ENCODE measurements at regions not wholly inside any gene's neighbourhood (a gene's known extent, or its start where the extent isn't known, plus 50 kb on each side); places are given as distances from the start of the nearest gene placed in this dataset.

DNA sequence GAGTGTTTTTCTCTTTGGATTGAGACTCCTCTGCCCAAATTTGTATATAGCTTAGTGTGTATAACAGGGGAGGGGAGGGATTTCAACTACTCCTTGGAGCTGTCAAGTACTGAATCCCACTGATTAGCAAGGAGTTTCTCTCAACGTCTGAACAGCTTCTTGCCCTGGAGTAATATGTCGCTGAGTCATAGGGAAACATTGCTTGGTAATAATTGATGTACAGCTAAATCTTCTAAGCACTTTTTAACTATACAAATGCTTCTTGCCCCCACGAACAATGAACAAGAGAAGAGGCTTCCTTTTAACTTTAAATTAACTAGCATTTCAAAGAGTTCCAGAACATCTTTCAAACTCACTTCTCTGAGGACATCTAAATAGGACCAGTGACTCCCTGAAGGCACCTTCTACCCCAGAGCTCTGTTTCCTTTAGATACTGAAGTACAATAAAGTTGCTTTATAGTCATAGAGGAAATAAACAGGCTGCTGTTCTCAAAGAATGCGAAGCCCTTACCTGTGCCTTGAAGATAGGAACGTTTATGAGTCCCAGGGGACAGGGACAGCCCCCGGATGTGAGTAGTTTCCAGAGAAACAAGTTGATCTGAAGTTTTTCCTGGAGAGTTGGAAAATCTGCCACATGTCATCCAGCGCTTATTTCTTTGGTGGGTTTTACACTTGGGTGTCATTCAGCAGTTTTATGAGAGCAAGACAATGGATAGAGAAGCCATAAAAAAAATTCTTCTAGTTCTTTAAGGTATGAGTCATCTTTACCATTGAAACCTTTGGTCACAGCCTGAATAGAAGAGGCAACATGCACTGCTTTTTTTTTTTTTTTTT lies 462.5 kb upstream of the BTBD3 start:
- no peaks in the 10 kb centered on the region for H3K36me3 ChIP-seq (ENCODE audit: control insufficient read depth, insufficient read depth, low read length)
- H3K4me1 ChIP-seq (ENCODE audit: control insufficient read depth, insufficient read depth, low read length, poor library complexity, severe bottlenecking), result peaks cover 52% of the 10 kb centered on the region
- WGBS, 2 experiments (ENCODE audit: insufficient coverage in 2 of 2), result 33 to 35% methylated on average over 3 to 5 of the region's 7 CpGs
- peak overlapping the region; percentile 91 for H3K27ac ChIP-seq (ENCODE audit: low read depth, low read length, severe bottlenecking)
- H3K9me3 ChIP-seq (ENCODE audit: control insufficient read depth, low read length), result no peaks in the 10 kb centered on the region
- no peak overlapping the region for H3K4me3 ChIP-seq (ENCODE audit: extremely low read depth, insufficient read depth, low read length, poor library complexity, severe bottlenecking)

DNA sequence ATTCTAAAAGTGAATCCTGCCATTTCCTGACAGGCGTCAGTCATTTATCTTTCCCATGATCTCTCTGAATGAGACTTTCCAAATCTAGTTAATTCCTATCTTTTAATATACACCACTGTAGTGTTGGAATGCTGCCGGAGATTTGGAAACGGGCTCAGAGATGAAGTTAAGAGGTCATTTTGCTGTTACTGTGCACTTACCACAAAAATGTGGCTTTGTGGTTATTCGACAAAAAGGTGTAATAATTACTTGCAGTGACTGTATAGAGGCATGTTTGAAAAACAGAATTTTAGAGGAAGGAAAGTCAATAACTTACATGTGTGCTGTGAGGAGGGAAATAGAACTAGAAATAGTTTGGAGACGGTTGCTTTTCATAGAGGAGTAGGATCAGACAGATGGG lies 460.2 kb upstream of the BTBD3 start:
- H3K27ac ChIP-seq (ENCODE audit: low read depth, low read length, severe bottlenecking), result no peak overlapping the region
- 95 to 100% methylated on average over 3 to 4 of the region's 5 CpGs for WGBS, 2 experiments (ENCODE audit: insufficient coverage in 2 of 2)
- no peaks in the 10 kb centered on the region for H3K9me3 ChIP-seq (ENCODE audit: control insufficient read depth, low read length)
- no peaks in the 10 kb centered on the region for H3K36me3 ChIP-seq (ENCODE audit: control insufficient read depth, insufficient read depth, low read length)
- H3K4me1 ChIP-seq (ENCODE audit: control insufficient read depth, insufficient read depth, low read length, poor library complexity, severe bottlenecking), result peaks cover 43% of the 10 kb centered on the region
- no peak overlapping the region for H3K4me3 ChIP-seq (ENCODE audit: extremely low read depth, insufficient read depth, low read length, poor library complexity, severe bottlenecking)

DNA sequence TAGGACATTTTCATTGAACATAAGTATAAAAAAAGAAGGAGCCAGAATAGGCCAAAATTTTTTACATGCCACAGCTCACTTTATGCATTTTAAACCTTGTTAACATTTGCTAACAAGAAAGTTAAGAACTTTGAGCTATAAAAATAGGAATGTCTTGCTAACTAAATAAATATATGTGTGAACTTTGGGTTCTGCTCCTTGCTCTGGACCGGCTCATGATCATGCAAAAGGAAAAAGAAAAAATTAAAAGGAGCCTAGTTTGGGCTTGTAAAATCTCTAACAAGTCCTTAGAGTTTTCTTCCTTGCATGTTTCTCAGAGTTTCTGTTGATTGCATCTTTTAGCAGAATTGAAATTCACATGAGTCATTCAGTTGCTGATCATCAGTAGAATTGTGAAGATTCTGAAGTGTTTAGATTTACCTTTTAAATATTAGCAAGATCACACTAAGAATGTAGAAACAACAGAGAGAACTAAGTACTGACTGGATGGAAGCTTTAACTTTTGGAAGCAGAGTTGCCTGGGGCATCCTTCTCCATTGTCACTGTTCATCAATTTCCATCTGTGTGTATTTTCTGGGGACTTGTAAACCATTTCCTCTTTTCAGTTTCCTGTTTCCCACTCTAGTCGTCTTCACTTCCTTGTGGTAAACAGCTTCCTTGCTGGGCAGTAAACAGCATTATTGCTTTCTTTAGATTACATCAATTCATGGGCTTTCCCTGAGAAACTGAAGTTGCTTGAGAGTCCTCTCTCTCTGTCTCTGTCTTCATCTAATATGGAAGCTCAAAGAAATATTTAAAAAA lies 458.4 kb upstream of the BTBD3 start:
- H3K9me3 ChIP-seq (ENCODE audit: control insufficient read depth, low read length), result no peaks in the 10 kb centered on the region
- peak overlapping the region; percentile 24 for H3K27ac ChIP-seq (ENCODE audit: low read depth, low read length, severe bottlenecking)
- WGBS, 2 experiments (ENCODE audit: insufficient coverage in 2 of 2), result 33 to 50% methylated on average over 1 of the region's 2 CpGs

DNA sequence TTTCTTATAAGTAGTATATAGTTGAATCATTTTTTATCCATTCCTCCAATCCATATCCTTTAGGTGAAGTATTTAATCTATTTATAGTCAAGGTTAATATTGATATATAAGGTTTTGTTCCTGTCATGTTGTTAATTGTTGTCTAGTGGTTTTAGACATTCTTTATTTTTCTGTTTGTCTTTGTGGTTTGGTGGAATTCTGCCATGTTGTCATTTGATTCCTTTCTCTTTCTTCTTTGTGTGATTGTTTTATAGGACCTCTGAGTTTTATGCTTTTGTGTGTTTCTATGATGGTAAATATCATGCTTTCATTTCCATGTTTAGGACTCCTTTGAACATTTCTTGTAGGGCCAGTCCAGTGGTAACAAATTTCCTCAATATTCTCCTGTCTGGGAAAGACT lies 450.3 kb upstream of the BTBD3 start:
- Histone ChIP-seq H3K4me3 (ENCODE audit: extremely low read depth, insufficient read depth, low read length, poor library complexity, severe bottlenecking) (no peak overlapping the region), H3K27ac (ENCODE audit: low read depth, low read length, severe bottlenecking) (no peak overlapping the region), H3K36me3 (ENCODE audit: control insufficient read depth, insufficient read depth, low read length) (no peaks in the 10 kb centered on the region), H3K4me1 (ENCODE audit: control insufficient read depth, insufficient read depth, low read length, poor library complexity, severe bottlenecking) (no peaks in the 10 kb centered on the region), H3K9me3 (ENCODE audit: control insufficient read depth, low read length) (no peaks in the 10 kb centered on the region)

More for the DNA sequence above, 458.4 kb upstream of the BTBD3 start:
- H3K36me3 ChIP-seq (ENCODE audit: control insufficient read depth, insufficient read depth, low read length), result no peaks in the 10 kb centered on the region
- H3K4me3 ChIP-seq (ENCODE audit: extremely low read depth, insufficient read depth, low read length, poor library complexity, severe bottlenecking), result no peak overlapping the region
- peaks cover 28% of the 10 kb centered on the region for H3K4me1 ChIP-seq (ENCODE audit: control insufficient read depth, insufficient read depth, low read length, poor library complexity, severe bottlenecking)

DNA sequence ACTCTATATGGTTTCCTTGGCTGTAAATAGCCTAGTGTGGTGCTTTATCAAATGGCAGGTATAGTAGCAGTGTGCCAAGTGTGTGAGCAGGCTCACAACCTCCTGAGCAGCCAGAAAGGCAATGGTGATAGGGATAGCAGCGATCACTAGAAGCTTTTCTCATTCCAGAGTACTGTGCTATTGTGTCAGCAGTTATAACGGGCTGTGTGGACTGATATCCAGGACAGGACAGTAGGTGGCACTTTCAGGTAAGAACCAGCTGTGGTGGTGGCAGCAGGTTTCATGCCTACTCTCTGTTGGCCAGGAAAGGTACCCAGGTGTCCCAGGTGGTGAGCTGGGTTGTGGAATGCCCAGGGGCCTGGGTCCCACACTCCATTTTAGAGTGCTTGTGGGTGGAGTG lies 448.8 kb upstream of the BTBD3 start:
- no peak overlapping the region for H3K27ac ChIP-seq (ENCODE audit: low read depth, low read length, severe bottlenecking)
- H3K9me3 ChIP-seq (ENCODE audit: control insufficient read depth, low read length), result no peaks in the 10 kb centered on the region
- 88 to 100% methylated on average over 2 of the region's 2 CpGs for WGBS, 2 experiments (ENCODE audit: insufficient coverage in 2 of 2)
- no peaks in the 10 kb centered on the region for H3K4me1 ChIP-seq (ENCODE audit: control insufficient read depth, insufficient read depth, low read length, poor library complexity, severe bottlenecking)
- no peak overlapping the region for H3K4me3 ChIP-seq (ENCODE audit: extremely low read depth, insufficient read depth, low read length, poor library complexity, severe bottlenecking)
- H3K36me3 ChIP-seq (ENCODE audit: control insufficient read depth, insufficient read depth, low read length), result no peaks in the 10 kb centered on the region

DNA sequence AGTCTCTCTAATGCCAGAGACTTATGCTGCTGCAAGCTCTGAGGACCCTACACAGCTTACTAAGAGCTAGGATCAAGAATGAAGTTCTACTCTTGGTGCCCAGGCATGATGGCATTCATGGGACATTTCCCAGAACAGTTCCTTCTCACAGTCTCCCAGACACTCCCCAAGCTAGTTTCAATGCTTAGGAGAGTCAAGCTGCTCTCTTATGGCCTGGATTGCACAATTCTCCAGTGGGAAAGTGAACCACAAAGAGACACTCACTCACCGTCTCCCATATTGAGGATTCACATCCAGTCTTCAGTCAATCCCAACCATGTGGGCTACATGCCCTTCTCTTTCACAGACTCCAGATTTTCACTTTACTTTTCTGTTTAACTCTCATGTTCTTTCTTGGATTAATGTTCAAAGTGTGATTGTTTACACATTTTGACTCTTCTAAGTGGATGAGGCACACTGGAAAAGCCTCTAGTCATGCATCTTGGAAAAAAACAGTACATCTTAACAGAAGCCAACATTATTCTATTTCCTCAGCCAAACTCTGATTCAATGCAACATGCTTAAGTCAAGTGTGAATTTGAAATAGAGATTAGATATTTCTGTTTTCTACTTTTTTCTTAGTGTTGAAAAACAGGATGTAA lies 447.8 kb upstream of the BTBD3 start:
- Histone ChIP-seq H3K4me1 (ENCODE audit: control insufficient read depth, insufficient read depth, low read length, poor library complexity, severe bottlenecking) (no peaks in the 10 kb centered on the region), H3K36me3 (ENCODE audit: control insufficient read depth, insufficient read depth, low read length) (no peaks in the 10 kb centered on the region), H3K9me3 (ENCODE audit: control insufficient read depth, low read length) (no peaks in the 10 kb centered on the region), H3K4me3 (ENCODE audit: extremely low read depth, insufficient read depth, low read length, poor library complexity, severe bottlenecking) (no peak overlapping the region), H3K27ac (ENCODE audit: low read depth, low read length, severe bottlenecking) (no peak overlapping the region)
- WGBS, 2 experiments (ENCODE audit: insufficient coverage in 2 of 2), result 90% methylated on average over 1 of the region's 1 CpG; no CpG with 5 or more reads in 1 of the 2 experiments

DNA sequence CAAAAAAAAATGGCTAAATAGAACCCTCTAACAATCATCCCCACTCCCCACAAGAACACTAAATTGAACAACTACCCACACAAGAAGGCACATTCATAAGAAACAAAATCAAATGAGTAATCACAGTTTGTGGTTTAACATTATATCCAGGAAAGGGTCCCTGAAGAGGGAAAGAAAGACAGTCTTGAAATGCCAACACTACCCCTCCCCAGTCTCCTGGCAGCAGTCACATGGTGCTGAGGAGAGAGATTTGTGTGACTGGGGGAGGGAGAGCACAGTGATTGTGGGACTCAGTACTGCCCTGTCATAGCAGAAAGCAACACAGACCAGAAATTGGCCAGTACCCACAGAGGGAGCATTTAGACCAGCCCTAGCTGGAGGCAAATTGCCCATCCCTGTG lies 443.7 kb upstream of the BTBD3 start:
- no peaks in the 10 kb centered on the region for H3K4me1 ChIP-seq (ENCODE audit: control insufficient read depth, insufficient read depth, low read length, poor library complexity, severe bottlenecking)
- H3K4me3 ChIP-seq (ENCODE audit: extremely low read depth, insufficient read depth, low read length, poor library complexity, severe bottlenecking), result no peak overlapping the region
- no peaks in the 10 kb centered on the region for H3K36me3 ChIP-seq (ENCODE audit: control insufficient read depth, insufficient read depth, low read length)
- no peaks in the 10 kb centered on the region for H3K9me3 ChIP-seq (ENCODE audit: control insufficient read depth, low read length)
- H3K27ac ChIP-seq (ENCODE audit: low read depth, low read length, severe bottlenecking), result no peak overlapping the region

DNA sequence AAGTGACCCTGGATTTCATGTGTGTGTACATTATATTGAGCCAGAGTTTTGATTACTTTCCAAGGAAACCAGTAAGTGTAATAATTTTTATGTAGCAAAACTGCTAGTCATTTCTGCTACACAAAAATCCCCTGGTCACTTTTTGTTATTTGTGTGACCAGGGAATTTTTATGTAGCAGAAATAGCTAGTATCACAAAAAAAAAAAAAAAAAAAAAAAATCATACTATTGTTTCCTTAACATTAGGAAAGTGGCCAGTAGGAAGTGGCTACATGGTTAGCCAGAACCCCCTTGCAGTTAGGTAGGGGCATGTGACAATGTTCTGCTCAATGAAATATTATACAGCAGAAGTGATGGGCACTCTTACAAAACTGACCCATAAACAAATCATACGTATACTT lies 434.0 kb upstream of the BTBD3 start:
- no peak overlapping the region for H3K4me3 ChIP-seq (ENCODE audit: extremely low read depth, insufficient read depth, low read length, poor library complexity, severe bottlenecking)
- no peaks in the 10 kb centered on the region for H3K4me1 ChIP-seq (ENCODE audit: control insufficient read depth, insufficient read depth, low read length, poor library complexity, severe bottlenecking)
- H3K36me3 ChIP-seq (ENCODE audit: control insufficient read depth, insufficient read depth, low read length), result no peaks in the 10 kb centered on the region
- no peaks in the 10 kb centered on the region for H3K9me3 ChIP-seq (ENCODE audit: control insufficient read depth, low read length)
- no peak overlapping the region for H3K27ac ChIP-seq (ENCODE audit: low read depth, low read length, severe bottlenecking)
- WGBS, 2 experiments (ENCODE audit: insufficient coverage in 2 of 2), result 83 to 100% methylated on average over 1 of the region's 1 CpG

DNA sequence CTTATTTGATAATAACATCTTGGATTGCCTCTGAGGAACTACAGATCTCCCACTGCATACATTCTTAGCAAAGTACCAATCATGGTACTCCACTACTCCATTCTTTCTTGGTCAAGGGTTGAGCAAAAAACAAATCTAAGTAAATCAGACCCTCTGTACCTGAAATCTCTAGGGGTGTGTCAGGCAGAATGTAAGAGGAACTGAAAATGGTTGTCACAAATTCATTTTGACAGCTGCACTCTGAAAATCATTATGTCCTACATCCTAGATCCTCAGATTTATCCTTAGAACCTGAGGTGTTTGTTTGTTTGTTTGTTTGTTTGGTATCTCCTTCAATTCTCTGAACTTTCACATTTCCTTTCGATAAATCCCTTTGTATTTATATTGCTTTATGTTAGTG lies 433.2 kb upstream of the BTBD3 start:
- Histone ChIP-seq H3K4me1 (ENCODE audit: control insufficient read depth, insufficient read depth, low read length, poor library complexity, severe bottlenecking) (no peaks in the 10 kb centered on the region), H3K4me3 (ENCODE audit: extremely low read depth, insufficient read depth, low read length, poor library complexity, severe bottlenecking) (no peak overlapping the region), H3K36me3 (ENCODE audit: control insufficient read depth, insufficient read depth, low read length) (no peaks in the 10 kb centered on the region), H3K9me3 (ENCODE audit: control insufficient read depth, low read length) (no peaks in the 10 kb centered on the region), H3K27ac (ENCODE audit: low read depth, low read length, severe bottlenecking) (no peak overlapping the region)
- no CpG with 5 or more reads among the region's 1 CpG for WGBS, 2 experiments (ENCODE audit: insufficient coverage in 2 of 2)

DNA sequence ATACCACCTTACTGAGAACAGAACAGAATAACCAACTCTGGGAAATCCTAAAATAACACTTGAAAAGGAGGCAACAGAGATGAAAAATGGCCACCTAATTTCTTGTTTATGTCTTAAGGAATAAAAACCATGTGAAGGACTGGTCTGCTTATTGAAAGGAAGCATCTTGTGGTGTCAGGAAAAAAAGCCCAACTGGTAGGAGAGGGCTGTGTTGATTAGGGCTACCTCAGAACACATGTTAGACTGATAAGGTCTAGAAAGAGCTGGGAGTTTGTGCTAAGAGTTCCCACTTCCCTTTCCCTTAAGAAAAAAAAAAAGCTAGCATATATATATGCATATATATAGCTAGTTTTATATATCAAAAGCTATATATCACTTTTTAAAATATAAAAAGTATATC lies 425.3 kb upstream of the BTBD3 start:
- no peaks in the 10 kb centered on the region for H3K9me3 ChIP-seq (ENCODE audit: control insufficient read depth, low read length)
- peaks cover 17% of the 10 kb centered on the region for H3K4me1 ChIP-seq (ENCODE audit: control insufficient read depth, insufficient read depth, low read length, poor library complexity, severe bottlenecking)
- H3K36me3 ChIP-seq (ENCODE audit: control insufficient read depth, insufficient read depth, low read length), result no peaks in the 10 kb centered on the region
- no peak overlapping the region for H3K4me3 ChIP-seq (ENCODE audit: extremely low read depth, insufficient read depth, low read length, poor library complexity, severe bottlenecking)
- H3K27ac ChIP-seq (ENCODE audit: low read depth, low read length, severe bottlenecking), result no peak overlapping the region

DNA sequence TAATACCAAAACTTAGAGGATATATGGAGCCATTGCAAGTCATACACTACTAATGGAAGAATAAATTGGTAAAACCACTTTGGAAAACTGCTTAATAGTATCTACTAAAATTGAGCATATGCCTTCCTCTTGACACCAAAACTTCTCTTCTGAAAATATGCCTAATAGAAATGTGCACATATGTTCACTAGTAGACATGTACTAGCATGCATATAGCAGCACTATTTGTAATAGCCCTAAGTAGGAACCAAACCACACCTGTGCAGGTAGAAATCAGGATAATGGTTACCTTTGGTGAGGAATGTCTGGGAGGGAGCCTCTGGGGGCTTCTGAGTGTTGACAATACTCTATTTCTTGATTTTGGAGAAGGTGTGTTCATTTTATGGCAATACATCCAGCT lies 424.8 kb upstream of the BTBD3 start:
- H3K4me3 ChIP-seq (ENCODE audit: extremely low read depth, insufficient read depth, low read length, poor library complexity, severe bottlenecking), result no peak overlapping the region
- no peaks in the 10 kb centered on the region for H3K9me3 ChIP-seq (ENCODE audit: control insufficient read depth, low read length)
- no peak overlapping the region for H3K27ac ChIP-seq (ENCODE audit: low read depth, low read length, severe bottlenecking)
- H3K4me1 ChIP-seq (ENCODE audit: control insufficient read depth, insufficient read depth, low read length, poor library complexity, severe bottlenecking), result peaks cover 20% of the 10 kb centered on the region
- no peaks in the 10 kb centered on the region for H3K36me3 ChIP-seq (ENCODE audit: control insufficient read depth, insufficient read depth, low read length)

Data from mesodermal cell (in vitro differentiated cells).